ENCODE measurements at regions not wholly inside any gene's neighbourhood (a gene's known extent, or its start where the extent isn't known, plus 50 kb on each side); places are given as distances from the start of the nearest gene placed in this dataset.

DNA sequence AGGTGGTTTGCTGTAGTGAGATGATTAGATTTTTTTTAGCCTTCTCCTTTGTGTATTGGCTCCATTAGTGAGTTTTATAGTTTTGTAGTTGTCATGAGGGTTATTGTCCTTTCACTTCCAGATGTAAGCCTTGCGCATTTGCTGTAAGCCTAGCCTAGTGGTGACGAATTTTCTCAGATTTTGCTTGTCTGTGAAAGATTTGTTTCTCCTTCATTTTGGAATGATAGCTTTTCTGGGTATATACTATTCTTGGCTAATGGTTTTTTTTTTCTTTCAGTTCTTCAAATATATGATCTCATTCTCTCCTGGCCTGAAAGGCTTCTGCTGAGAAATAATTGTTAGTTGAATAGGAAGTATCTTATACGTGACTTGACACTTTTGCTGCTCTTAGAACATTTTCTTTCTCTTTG is 166.5 kb upstream of the THRB start:
- TF ChIP-seq, protein P1, sequence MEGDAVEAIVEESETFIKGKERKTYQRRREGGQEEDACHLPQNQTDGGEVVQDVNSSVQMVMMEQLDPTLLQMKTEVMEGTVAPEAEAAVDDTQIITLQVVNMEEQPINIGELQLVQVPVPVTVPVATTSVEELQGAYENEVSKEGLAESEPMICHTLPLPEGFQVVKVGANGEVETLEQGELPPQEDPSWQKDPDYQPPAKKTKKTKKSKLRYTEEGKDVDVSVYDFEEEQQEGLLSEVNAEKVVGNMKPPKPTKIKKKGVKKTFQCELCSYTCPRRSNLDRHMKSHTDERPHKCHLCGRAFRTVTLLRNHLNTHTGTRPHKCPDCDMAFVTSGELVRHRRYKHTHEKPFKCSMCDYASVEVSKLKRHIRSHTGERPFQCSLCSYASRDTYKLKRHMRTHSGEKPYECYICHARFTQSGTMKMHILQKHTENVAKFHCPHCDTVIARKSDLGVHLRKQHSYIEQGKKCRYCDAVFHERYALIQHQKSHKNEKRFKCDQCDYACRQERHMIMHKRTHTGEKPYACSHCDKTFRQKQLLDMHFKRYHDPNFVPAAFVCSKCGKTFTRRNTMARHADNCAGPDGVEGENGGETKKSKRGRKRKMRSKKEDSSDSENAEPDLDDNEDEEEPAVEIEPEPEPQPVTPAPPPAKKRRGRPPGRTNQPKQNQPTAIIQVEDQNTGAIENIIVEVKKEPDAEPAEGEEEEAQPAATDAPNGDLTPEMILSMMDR (IDR thresholded peaks at IDR 0.05): no peak
- no peak for TF ChIP-seq POLR2A (IDR thresholded peaks at IDR 0.05; ENCODE audit: low read depth)

All from esophagus muscularis mucosa (tissue), 3 donors.